HG03469 (cell line): ENCODE measurements at regions not wholly inside any gene's neighbourhood (a gene's known extent, or its start where the extent isn't known, plus 50 kb on each side); places are given as distances from the start of the nearest gene placed in this dataset.

ENCODE experiments used
- ATAC-seq: cut with Tn5 transposase; IDR thresholded peaks from one replicate; pipeline ENCODE4 v1.9.1; 2021; ENCODE audit warnings: mild to moderate bottlenecking, moderate library complexity, moderate number of reproducible peaks; ENCODE audit not compliant: unreplicated experiment

GRCh38 chr5:28780083-28780692 is 1741.8 kb upstream of the CDH9 start:
- no peak for ATAC-seq

GRCh38 chr5:28779161-28779754 is 1740.9 kb upstream of the CDH9 start:
- ATAC-seq = no peak

- no peak for ATAC-seq
Measured at GRCh38 chr5:28770307-28770706, 1731.9 kb upstream of the CDH9 start.

GRCh38 chr5:28766565-28767158 is 1728.3 kb upstream of the CDH9 start:
- ATAC-seq = no peak

GRCh38 chr5:28751396-28751795 is 1713.0 kb upstream of the CDH9 start:
- ATAC-seq = no peak

GRCh38 chr5:28750251-28750650 is 1711.9 kb upstream of the CDH9 start:
- no peak for ATAC-seq

- no peak for ATAC-seq
Measured at GRCh38 chr5:28748446-28748845, 1710.1 kb upstream of the CDH9 start.

- no peak for ATAC-seq
Measured at GRCh38 chr5:28743716-28744110, 1705.3 kb upstream of the CDH9 start.

- ATAC-seq = no peak
Measured at GRCh38 chr5:28743025-28743715, 1704.8 kb upstream of the CDH9 start.

GRCh38 chr5:28737682-28738081 is 1699.3 kb upstream of the CDH9 start:
- no peak for ATAC-seq

- no peak for ATAC-seq
Measured at GRCh38 chr5:28737222-28737621, 1698.8 kb upstream of the CDH9 start.

- no peak for ATAC-seq
Measured at GRCh38 chr5:28734396-28734795, 1696.0 kb upstream of the CDH9 start.

GRCh38 chr5:28729067-28729466 is 1690.7 kb upstream of the CDH9 start:
- ATAC-seq = no peak

GRCh38 chr5:28726815-28727214 is 1688.4 kb upstream of the CDH9 start:
- ATAC-seq = no peak

GRCh38 chr5:28725001-28725400 is 1686.6 kb upstream of the CDH9 start:
- no peak for ATAC-seq

GRCh38 chr5:28714907-28715698 is 1676.7 kb upstream of the CDH9 start:
- ATAC-seq = no peak

GRCh38 chr5:28710360-28710759 is 1672.0 kb upstream of the CDH9 start:
- ATAC-seq = no peak

- no peak for ATAC-seq
Measured at GRCh38 chr5:28708472-28708871, 1670.1 kb upstream of the CDH9 start.

- ATAC-seq = no peak
Measured at GRCh38 chr5:28707706-28708105, 1669.3 kb upstream of the CDH9 start.

GRCh38 chr5:28703651-28704260 is 1665.4 kb upstream of the CDH9 start:
- no peak for ATAC-seq

- ATAC-seq = no peak
Measured at GRCh38 chr5:28691526-28691925, 1653.1 kb upstream of the CDH9 start.
